IMR-90 (cell line): ENCODE measurements at regions not wholly inside any gene's neighbourhood (a gene's known extent, or its start where the extent isn't known, plus 50 kb on each side); places are given as distances from the start of the nearest gene placed in this dataset.

Experiments used
- ATAC-seq: fragments of 200-7000 bp; cut with Tn5 transposase; 2 replicates; pipeline ENCODE4 v1.9.1; 2020; ENCODE audit warnings: low read depth, mild to moderate bottlenecking, moderate library complexity
- BruUV-seq: library from RNA; stranded (reverse); fragments of 400-500 nt; replicated peaks from 2 replicates; lab custom pipeline; 2021; lab: Mats Ljungman, UMichigan
- CTCF ChIA-PET: fragments of 300-600 bp; formaldehyde crosslinking; extraction: SDS; loops from one replicate; lab custom pipeline; 2021; ENCODE audit warnings: antibody characterized with exemption; lab: Yijun Ruan, JAX
- POLR2A ChIA-PET: fragments of 300-600 bp; sonication (Branson Sonifier 250); formaldehyde crosslinking; loops from one replicate; lab custom pipeline; 2022; ENCODE audit warnings: antibody characterized with exemption; ENCODE audit not compliant: unreplicated experiment; lab: Charles Lee
- DNase-seq: peaks from one replicate; pipeline ENCODE4 v3.0.0; 2013
- H2AFZ ChIP-seq: replicated peaks from 2 replicates; pipeline ENCODE3; 2013; ENCODE audit warnings: low read length, mild to moderate bottlenecking; ENCODE audit not compliant: poor library complexity
- H2AK5ac ChIP-seq: 2 replicates; pipeline ENCODE4 v1.6.1; 2013; ENCODE audit warnings: low read depth, low read length, inconsistent platforms
- H2AK9ac ChIP-seq: replicated peaks from 2 replicates; pipeline ENCODE3; 2013; ENCODE audit warnings: mild to moderate bottlenecking, low read depth, low read length, moderate library complexity; ENCODE audit not compliant: poor library complexity
- H2BK120ac ChIP-seq: 2 replicates; pipeline ENCODE4 v1.6.1; 2013; ENCODE audit warnings: low read depth, low read length, inconsistent platforms
- H2BK15ac ChIP-seq: 3 replicates; pipeline ENCODE4 v1.6.1; 2013; ENCODE audit warnings: low read depth, low read length, inconsistent platforms
- H2BK20ac ChIP-seq: 2 replicates; pipeline ENCODE4 v1.6.1; 2013; ENCODE audit warnings: low read depth, mild to moderate bottlenecking, inconsistent platforms, low read length, moderate library complexity
- H2BK5ac ChIP-seq: 2 replicates; pipeline ENCODE4 v1.6.1; 2013; ENCODE audit warnings: mild to moderate bottlenecking, low read depth, low read length, inconsistent platforms; ENCODE audit not compliant: poor library complexity, severe bottlenecking
- H3K14ac ChIP-seq: replicated peaks from 2 replicates; pipeline ENCODE4 v1.6.1; 2013; ENCODE audit warnings: low read depth, low read length, inconsistent platforms
- H3K18ac ChIP-seq: 2 replicates; pipeline ENCODE4 v1.6.1; 2013; ENCODE audit warnings: low read depth, low read length, control low read depth
- H3K23ac ChIP-seq: 2 replicates; pipeline ENCODE4 v1.6.1; 2013; ENCODE audit warnings: low read depth, low read length, inconsistent platforms
- H3K27ac ChIP-seq: 2 replicates; pipeline ENCODE4 v1.5.1; 2013; ENCODE audit warnings: mild to moderate bottlenecking, control low read depth, low read length; ENCODE audit not compliant: insufficient read depth
- H3K27me3 ChIP-seq: 2 replicates; pipeline ENCODE4 v1.6.1; 2013; ENCODE audit warnings: low read length; ENCODE audit not compliant: control insufficient read depth, insufficient read depth
- H3K36me3 ChIP-seq: 2 replicates; pipeline ENCODE4 v1.6.1; 2013; ENCODE audit warnings: low read length, mixed read lengths; ENCODE audit not compliant: control insufficient read depth, insufficient read depth
- H3K4ac ChIP-seq: 2 replicates; pipeline ENCODE4 v1.6.1; 2013; ENCODE audit warnings: low read depth, low read length, inconsistent platforms
- H3K4me1 ChIP-seq: 2 replicates; pipeline ENCODE4 v1.6.1; 2013; ENCODE audit warnings: low read length, mixed read lengths; ENCODE audit not compliant: control insufficient read depth, insufficient read depth
- H3K4me2 ChIP-seq: 2 replicates; pipeline ENCODE4 v1.6.1; 2013; ENCODE audit warnings: low read depth, mild to moderate bottlenecking, control low read depth, low read length, moderate library complexity
- H3K4me3 ChIP-seq: 2 replicates; pipeline ENCODE4 v1.5.1; 2013; ENCODE audit warnings: low read depth, mild to moderate bottlenecking, control low read depth, low read length, moderate library complexity; ENCODE audit not compliant: insufficient read depth
- H3K56ac ChIP-seq: 2 replicates; pipeline ENCODE4 v1.6.1; 2013; ENCODE audit warnings: low read length, inconsistent platforms; ENCODE audit not compliant: insufficient read depth; ENCODE audit errors: extremely low read depth
- H3K79me1 ChIP-seq, 2 experiments: 2 replicates each; pipeline ENCODE4 v1.6.1; 2013; ENCODE audit warnings: low read length in 2 of 2, inconsistent platforms in 1 of 2, low read depth in 1 of 2
- H3K9ac ChIP-seq: 2 replicates; pipeline ENCODE4 v1.6.1; 2013; ENCODE audit warnings: low read depth, low read length, control low read depth
- H3K9me1 ChIP-seq: 2 replicates; pipeline ENCODE4 v1.6.1; 2013; ENCODE audit warnings: low read length, inconsistent platforms; ENCODE audit not compliant: insufficient read depth
- H3K9me3 ChIP-seq: 2 replicates; pipeline ENCODE4 v1.6.1; 2013; ENCODE audit warnings: low read length; ENCODE audit not compliant: control insufficient read depth, insufficient read depth
- H4K20me1 ChIP-seq: 2 replicates; pipeline ENCODE4 v1.6.1; 2013; ENCODE audit warnings: low read length, inconsistent platforms; ENCODE audit not compliant: insufficient read depth
- H4K5ac ChIP-seq: 2 replicates; pipeline ENCODE4 v1.6.1; 2013; ENCODE audit warnings: mild to moderate bottlenecking, low read depth, low read length, control low read depth
- H4K8ac ChIP-seq, 2 experiments: 2 replicates each; pipeline ENCODE4 v1.6.1; 2013; ENCODE audit warnings: low read depth in 2 of 2, low read length in 2 of 2, control low read depth in 1 of 2, inconsistent platforms in 1 of 2
- H4K91ac ChIP-seq: 2 replicates; pipeline ENCODE4 v1.6.1; 2013; ENCODE audit warnings: low read depth, low read length, inconsistent platforms; ENCODE audit not compliant: insufficient read depth
- MAZ ChIP-seq: IDR thresholded peaks from 2 replicates; pipeline ENCODE4 v1.6.1; 2012; ENCODE audit warnings: low read depth, mild to moderate bottlenecking, low read length, improper control_type of control experiment, moderate library complexity, borderline replicate concordance
- NFE2L2 ChIP-seq: fragments of 150-350 bp; IDR thresholded peaks from 2 replicates; pipeline ENCODE4 v1.6.1; 2016; ENCODE audit warnings: low read depth, mild to moderate bottlenecking, low read length
- RAD21 ChIP-seq: IDR thresholded peaks from 2 replicates; pipeline ENCODE4 v1.6.1; 2012; ENCODE audit warnings: low read length, improper control_type of control experiment
- RFX5 ChIP-seq: IDR thresholded peaks from 2 replicates; pipeline ENCODE4 v1.8.0; 2012; ENCODE audit warnings: low read depth, mild to moderate bottlenecking, low read length, moderate library complexity
- WGBS, 2 experiments: methylation state at CpG; one replicate each; pipeline versions ENCODE4 v1.1.5 to v1.1.7; 2013; ENCODE audit warnings: missing lambda C conversion rate in 2 of 2; ENCODE audit not compliant: insufficient read length in 1 of 2; ENCODE audit errors: extremely low coverage in 2 of 2; 5-methylcytosine and 5-hydroxymethylcytosine counted together
- dilution Hi-C: fragments of 300-500 bp; cut with HindIII; formaldehyde crosslinking; loops from one replicate; pipeline ENCODE4 v1.14.3; 2018; ENCODE audit warnings: low sequenced_read_pairs; ENCODE audit not compliant: unreplicated experiment
- in situ Hi-C: fragments of 300-500 bp; cut with MboI; formaldehyde crosslinking; loops from 3 replicates; pipeline ENCODE4 v1.14.3; 2019; ENCODE audit warnings: low sequenced_read_pairs, inconsistent platforms, mixed read lengths
- intact Hi-C: fragments of 100-400 bp; cut with micrococcal nuclease; formaldehyde crosslinking; loops from 2 replicates; pipeline ENCODE4 v1.10.0; 2022

GRCh38 chr11:92770419-92770818, 199.0 kb upstream of the MTNR1B start:
- Histone ChIP-seq H3K79me1 (no peaks in the 10 kb centered on the region), H3K36me3 (no peaks in the 10 kb centered on the region), H2AFZ (no peak overlapping the region), H4K8ac (no peak overlapping the region), H3K9ac (no peak overlapping the region), H2BK5ac (no peak overlapping the region), H2BK20ac (no peak overlapping the region), H4K5ac (no peak overlapping the region), H3K4me2 (no peak overlapping the region), H3K9me1 (no peaks in the 10 kb centered on the region), H2AK9ac (no peak overlapping the region), H2BK15ac (no peak overlapping the region), H3K23ac (no peak overlapping the region), H3K9me3 (no peaks in the 10 kb centered on the region), H2AK5ac (no peak overlapping the region), H4K91ac (no peak overlapping the region), H3K14ac (no peak overlapping the region), H3K4me3 (no peak overlapping the region), H3K4ac (no peak overlapping the region), H3K27me3 (no peaks in the 10 kb centered on the region), H3K4me1 (no peaks in the 10 kb centered on the region), H3K56ac (no peak overlapping the region), H3K18ac (no peak overlapping the region), H4K20me1 (no peaks in the 10 kb centered on the region), H2BK120ac (no peak overlapping the region), H3K27ac (no peak overlapping the region)
- no TSS peak for BruUV-seq
- ChIA-PET CTCF (no interaction called here), POLR2A (no interaction called here)
- no peak for ATAC-seq
- no peak for TF ChIP-seq NFE2L2
- TF ChIP-seq RAD21, result no peak
- no peak for TF ChIP-seq MAZ
- no peak for TF ChIP-seq RFX5
- 100% methylated on average over 1 of the region's 7 CpGs; no CpG with 5 or more reads in 1 of the 2 experiments for WGBS, 2 experiments
- dilution Hi-C loops (no loop called here), intact Hi-C loops (no loop called here), in situ Hi-C loops (no loop called here)
- DNase-seq, result no peak
